ENCODE measurements at regions not wholly inside any gene's neighbourhood (a gene's known extent, or its start where the extent isn't known, plus 50 kb on each side); places are given as distances from the start of the nearest gene placed in this dataset.

DNA sequence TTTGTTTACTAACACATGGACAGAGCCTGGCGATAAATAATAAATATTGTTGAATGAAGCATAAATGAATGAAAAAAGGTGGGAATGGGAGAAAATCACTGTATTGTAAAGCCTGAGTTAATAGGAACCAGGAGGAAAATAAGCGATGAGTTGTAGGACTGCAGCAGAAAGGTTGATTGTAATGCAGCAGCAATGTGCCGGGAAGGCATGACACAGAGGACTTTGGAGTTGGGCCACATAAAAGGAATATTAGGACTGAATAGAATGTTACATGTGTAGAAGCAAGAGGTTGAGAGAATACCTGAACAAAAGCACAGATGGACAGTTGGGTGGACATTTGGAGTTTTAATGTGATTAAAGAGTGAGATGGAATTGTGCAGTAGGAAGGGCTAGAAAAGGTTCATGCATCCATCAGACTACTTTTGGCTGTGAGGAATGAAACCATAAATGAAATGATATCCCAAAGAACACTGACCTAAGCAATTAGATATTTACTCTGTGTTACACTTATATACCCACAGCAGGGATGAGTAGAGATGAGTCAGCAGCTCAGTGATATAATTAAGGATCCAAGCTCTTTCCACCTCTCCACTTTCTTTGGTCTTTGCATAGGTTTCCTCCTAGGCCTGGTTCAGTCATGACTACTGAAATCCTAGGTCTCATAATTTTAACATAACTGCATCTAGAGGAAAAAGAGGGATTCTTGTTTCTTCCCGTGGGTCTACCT is 55.4 kb downstream of the CCER1 start:
- Histone ChIP-seq H3K4me3 (no peak overlapping the region), H3K27ac (replicated peaks) (no peak overlapping the region), H3K4me1 (no peaks in the 10 kb centered on the region), H3K36me3 (no peaks in the 10 kb centered on the region), H3K9me3 (replicated peaks) (no peaks in the 10 kb centered on the region), H3K27me3 (ENCODE audit: low read depth) (no peaks in the 10 kb centered on the region)
- TF ChIP-seq, protein P1, sequence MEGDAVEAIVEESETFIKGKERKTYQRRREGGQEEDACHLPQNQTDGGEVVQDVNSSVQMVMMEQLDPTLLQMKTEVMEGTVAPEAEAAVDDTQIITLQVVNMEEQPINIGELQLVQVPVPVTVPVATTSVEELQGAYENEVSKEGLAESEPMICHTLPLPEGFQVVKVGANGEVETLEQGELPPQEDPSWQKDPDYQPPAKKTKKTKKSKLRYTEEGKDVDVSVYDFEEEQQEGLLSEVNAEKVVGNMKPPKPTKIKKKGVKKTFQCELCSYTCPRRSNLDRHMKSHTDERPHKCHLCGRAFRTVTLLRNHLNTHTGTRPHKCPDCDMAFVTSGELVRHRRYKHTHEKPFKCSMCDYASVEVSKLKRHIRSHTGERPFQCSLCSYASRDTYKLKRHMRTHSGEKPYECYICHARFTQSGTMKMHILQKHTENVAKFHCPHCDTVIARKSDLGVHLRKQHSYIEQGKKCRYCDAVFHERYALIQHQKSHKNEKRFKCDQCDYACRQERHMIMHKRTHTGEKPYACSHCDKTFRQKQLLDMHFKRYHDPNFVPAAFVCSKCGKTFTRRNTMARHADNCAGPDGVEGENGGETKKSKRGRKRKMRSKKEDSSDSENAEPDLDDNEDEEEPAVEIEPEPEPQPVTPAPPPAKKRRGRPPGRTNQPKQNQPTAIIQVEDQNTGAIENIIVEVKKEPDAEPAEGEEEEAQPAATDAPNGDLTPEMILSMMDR (IDR thresholded peaks at IDR 0.05; ENCODE audit: borderline replicate concordance): no peak
- intact Hi-C loops (cut with micrococcal nuclease): no loop called here
- DNase-seq: no peak

DNA sequence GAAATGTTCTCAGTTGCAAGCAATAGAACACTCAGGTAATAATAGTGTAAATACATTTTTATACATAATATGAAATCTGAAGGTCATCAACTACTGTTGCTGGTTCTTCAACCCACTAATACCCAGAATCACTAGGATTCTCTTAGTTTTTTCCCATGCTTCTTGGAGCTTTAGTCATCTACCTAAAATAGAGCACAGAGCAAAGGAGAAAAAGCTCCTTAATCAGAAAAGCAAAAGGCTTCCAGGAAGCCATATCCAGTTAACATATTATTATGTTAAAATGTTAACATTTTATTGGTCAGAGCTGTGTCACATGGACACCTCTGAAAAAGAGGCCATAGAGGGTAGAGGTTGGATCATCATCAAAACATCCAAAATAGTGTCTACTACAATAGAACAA is 57.0 kb downstream of the CCER1 start:
- no peak for DNase-seq
- intact Hi-C loops (cut with micrococcal nuclease): no loop called here
- Histone ChIP-seq H3K9me3 (replicated peaks) (no peaks in the 10 kb centered on the region), H3K27me3 (ENCODE audit: low read depth) (no peaks in the 10 kb centered on the region), H3K4me1 (no peaks in the 10 kb centered on the region), H3K36me3 (no peaks in the 10 kb centered on the region), H3K4me3 (no peak overlapping the region), H3K27ac (replicated peaks) (no peak overlapping the region)
- TF ChIP-seq, protein P1 (IDR thresholded peaks at IDR 0.05; ENCODE audit: borderline replicate concordance): no peak

DNA sequence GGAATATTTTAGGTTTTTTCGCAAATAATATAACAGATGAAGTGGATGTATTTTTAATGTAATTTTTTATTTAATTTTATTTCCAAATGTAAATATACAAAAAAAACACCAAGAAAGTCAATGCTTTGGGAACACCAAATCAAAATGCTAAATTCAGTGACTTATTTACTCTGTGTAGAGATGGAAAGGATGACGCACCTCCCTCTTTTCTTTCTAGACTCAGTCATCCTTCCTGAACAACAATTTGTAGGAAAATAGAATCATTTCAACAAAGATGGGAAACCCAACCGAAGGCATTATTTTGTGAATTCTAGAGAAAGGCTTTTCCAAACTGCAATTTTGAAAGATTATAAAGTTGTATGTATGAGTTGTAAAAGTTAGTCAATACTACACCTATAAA is 57.7 kb downstream of the CCER1 start:
- no peak for DNase-seq
- no peaks in the 10 kb centered on the region for H3K36me3 ChIP-seq
- H3K4me1 ChIP-seq: no peaks in the 10 kb centered on the region
- no peak overlapping the region for H3K4me3 ChIP-seq
- H3K27ac ChIP-seq (replicated peaks): no peak overlapping the region
- no peaks in the 10 kb centered on the region for H3K27me3 ChIP-seq (ENCODE audit: low read depth)
- TF ChIP-seq, protein P1 (IDR thresholded peaks at IDR 0.05; ENCODE audit: borderline replicate concordance): no peak
- H3K9me3 ChIP-seq (replicated peaks): no peaks in the 10 kb centered on the region
- intact Hi-C loops (cut with micrococcal nuclease): no loop called here

DNA sequence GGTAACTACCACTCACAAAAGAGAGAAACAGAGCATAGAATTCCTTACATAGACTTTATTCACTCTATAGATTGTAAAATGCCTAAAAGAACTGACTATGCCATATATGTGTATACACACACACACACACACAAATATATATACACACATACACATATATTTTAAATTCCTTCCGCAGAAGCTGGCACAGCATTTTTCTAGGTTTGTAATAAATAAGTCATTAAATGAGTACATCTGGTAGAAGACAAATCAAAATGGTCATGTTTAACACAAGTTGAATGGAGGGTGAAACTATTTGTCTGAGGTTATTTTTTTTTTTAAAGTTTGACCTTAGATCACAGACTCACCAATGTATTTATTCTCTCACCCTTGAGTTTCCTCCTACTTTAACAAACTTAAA is 58.2 kb downstream of the CCER1 start:
- DNase-seq: no peak
- Histone ChIP-seq H3K27ac (replicated peaks) (no peak overlapping the region), H3K4me3 (no peak overlapping the region), H3K36me3 (no peaks in the 10 kb centered on the region), H3K27me3 (ENCODE audit: low read depth) (no peaks in the 10 kb centered on the region), H3K9me3 (replicated peaks) (no peaks in the 10 kb centered on the region), H3K4me1 (no peaks in the 10 kb centered on the region)
- TF ChIP-seq, protein P1 (IDR thresholded peaks at IDR 0.05; ENCODE audit: borderline replicate concordance): no peak
- intact Hi-C loops (cut with micrococcal nuclease): no loop called here

DNA sequence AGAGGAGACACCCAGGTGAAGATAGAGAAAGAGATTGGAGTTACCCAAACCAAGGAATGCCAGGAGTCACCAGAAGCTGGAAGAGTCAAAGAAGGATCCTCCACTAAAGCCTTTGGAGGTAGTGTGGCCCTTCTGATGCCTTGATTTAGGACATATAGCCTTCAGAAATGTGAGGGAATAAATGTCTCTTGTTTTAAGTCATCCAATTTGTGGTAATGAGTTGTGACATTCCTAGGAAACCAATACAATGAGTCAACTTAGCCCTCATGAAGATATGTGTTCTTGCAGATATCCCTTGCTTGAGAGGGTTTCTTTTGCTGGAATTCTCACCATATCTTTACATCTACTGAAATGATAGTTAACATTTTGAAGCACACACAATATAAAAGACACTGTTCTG is 58.8 kb downstream of the CCER1 start:
- no peaks in the 10 kb centered on the region for H3K9me3 ChIP-seq (replicated peaks)
- TF ChIP-seq, protein P1 (IDR thresholded peaks at IDR 0.05; ENCODE audit: borderline replicate concordance): no peak
- no peaks in the 10 kb centered on the region for H3K36me3 ChIP-seq
- H3K27ac ChIP-seq (replicated peaks): no peak overlapping the region
- DNase-seq: no peak
- H3K4me3 ChIP-seq: no peak overlapping the region
- no peaks in the 10 kb centered on the region for H3K4me1 ChIP-seq
- H3K27me3 ChIP-seq (ENCODE audit: low read depth): no peaks in the 10 kb centered on the region
- intact Hi-C loops (cut with micrococcal nuclease): no loop called here

Measured in left ventricle myocardium inferior (tissue), 1 donor.